ENCODE measurements at regions not wholly inside any gene's neighbourhood (a gene's known extent, or its start where the extent isn't known, plus 50 kb on each side); places are given as distances from the start of the nearest gene placed in this dataset.

- TF ChIP-seq INSM2 (tag by site-specific recombination; IDR thresholded peaks at IDR 0.05), result no peak
- TF ChIP-seq ZNF600 (tag by site-specific recombination; IDR thresholded peaks at IDR 0.05), result no peak
- no peak for TF ChIP-seq KLF16 (tag by site-specific recombination; IDR thresholded peaks at IDR 0.05)
- no peak for TF ChIP-seq ZNF747 (tag by site-specific recombination; IDR thresholded peaks at IDR 0.05)
- no peak for TF ChIP-seq EGR2 (tag by site-specific recombination; IDR thresholded peaks at IDR 0.05; ENCODE audit: low read depth)
- no peak for TF ChIP-seq ZNF624 (tag by site-specific recombination; IDR thresholded peaks at IDR 0.05)
- TF ChIP-seq ZNF48 (tag by site-specific recombination; IDR thresholded peaks at IDR 0.05), result no peak
Observed at GRCh38 chr4:138052806-138053632, 189.1 kb downstream of the SLC7A11 start (continued).

- Histone ChIP-seq H3K9me3 (ENCODE audit: control insufficient read depth, insufficient read depth, low read depth, low read length) (no peaks in the 10 kb centered on the region), H3K4me3 (ENCODE audit: low read depth, low read length) (no peak overlapping the region), H3K27ac (ENCODE audit: extremely low read depth, low read depth, low read length) (no peak overlapping the region), H3K4me1 (ENCODE audit: control insufficient read depth, insufficient read depth, low read length) (no peaks in the 10 kb centered on the region), H3K36me3 (ENCODE audit: control insufficient read depth in 2 of 2, insufficient read depth in 1 of 2, low read length in 2 of 2) (no peaks in the 10 kb centered on the region)
- ChIA-PET POLR2A (no interaction called here), CTCF (no interaction called here)
- TF ChIP-seq ZNF121 (tag by site-specific recombination; IDR thresholded peaks at IDR 0.05), result no peak
- no peak for TF ChIP-seq ZEB2 (tag by site-specific recombination; IDR thresholded peaks at IDR 0.05)
- no peak for TF ChIP-seq PRDM1 (tag by site-specific recombination; IDR thresholded peaks at IDR 0.05)
- TF ChIP-seq ZNF16 (tag by site-specific recombination; IDR thresholded peaks at IDR 0.05; ENCODE audit: low read depth), result no peak
- TF ChIP-seq ZNF621 (tag by site-specific recombination; IDR thresholded peaks at IDR 0.05), result no peak
- no peak for TF ChIP-seq TCF7L2 (IDR thresholded peaks at IDR 0.05; ENCODE audit: borderline replicate concordance, low read depth, low read length)
- TF ChIP-seq ZNF670 (tag by site-specific recombination; IDR thresholded peaks at IDR 0.05; ENCODE audit: low read depth), result no peak
- no peak for TF ChIP-seq ZNF785 (tag by site-specific recombination; IDR thresholded peaks at IDR 0.05)
- TF ChIP-seq PRDM10 (tag by site-specific recombination; IDR thresholded peaks at IDR 0.05), result no peak
- TF ChIP-seq ZNF274 (IDR thresholded peaks at IDR 0.05; ENCODE audit: low read length), result no peak
- no peak for TF ChIP-seq ZNF274 (tag by site-specific recombination; IDR thresholded peaks at IDR 0.05; ENCODE audit: borderline replicate concordance)
- TF ChIP-seq FEZF1 (tag by site-specific recombination; IDR thresholded peaks at IDR 0.05), result no peak
- TF ChIP-seq MYNN (tag by site-specific recombination; IDR thresholded peaks at IDR 0.05; ENCODE audit: borderline replicate concordance), result no peak
- no peak for TF ChIP-seq KLF16 (tag by site-specific recombination; IDR thresholded peaks at IDR 0.05)
- TF ChIP-seq ZNF248 (tag by site-specific recombination; IDR thresholded peaks at IDR 0.05), result no peak
- TF ChIP-seq KLF17 (tag by site-specific recombination; IDR thresholded peaks at IDR 0.05), result no peak
- no peak for TF ChIP-seq GFI1B (tag by site-specific recombination; IDR thresholded peaks at IDR 0.05)
- no peak for TF ChIP-seq ZNF707 (tag by site-specific recombination; IDR thresholded peaks at IDR 0.05)
- no peak for TF ChIP-seq ZNF658 (tag by site-specific recombination; IDR thresholded peaks at IDR 0.05)
Observed at GRCh38 chr4:138051157-138051556, 191.0 kb downstream of the SLC7A11 start.

Data from HEK293 (cell line).